ENCODE measurements at regions not wholly inside any gene's neighbourhood (a gene's known extent, or its start where the extent isn't known, plus 50 kb on each side); places are given as distances from the start of the nearest gene placed in this dataset.

DNA sequence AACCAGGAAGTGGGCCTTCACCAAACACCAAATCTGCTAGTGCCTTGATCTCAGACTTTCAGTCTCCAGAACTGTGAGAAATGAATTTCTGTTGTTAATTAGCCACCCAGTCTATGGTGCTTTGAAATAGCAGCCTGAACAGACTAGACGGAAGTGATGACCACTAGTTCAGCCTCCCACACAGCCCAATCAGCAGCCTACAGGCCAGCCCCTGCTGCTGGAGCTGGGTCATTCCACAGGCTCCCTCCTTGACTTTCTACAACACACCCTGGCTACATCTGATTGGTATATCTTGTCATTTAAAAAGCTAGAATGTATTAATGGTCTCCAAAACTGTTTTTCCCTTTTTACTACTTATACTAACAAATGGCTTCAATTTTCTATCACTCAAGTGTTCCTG, 277.2 kb upstream of the TAC1 start:
- no peaks in the 10 kb centered on the region for H3K27me3 ChIP-seq
- H3K27ac ChIP-seq = no peak overlapping the region
- TF ChIP-seq, protein P1, sequence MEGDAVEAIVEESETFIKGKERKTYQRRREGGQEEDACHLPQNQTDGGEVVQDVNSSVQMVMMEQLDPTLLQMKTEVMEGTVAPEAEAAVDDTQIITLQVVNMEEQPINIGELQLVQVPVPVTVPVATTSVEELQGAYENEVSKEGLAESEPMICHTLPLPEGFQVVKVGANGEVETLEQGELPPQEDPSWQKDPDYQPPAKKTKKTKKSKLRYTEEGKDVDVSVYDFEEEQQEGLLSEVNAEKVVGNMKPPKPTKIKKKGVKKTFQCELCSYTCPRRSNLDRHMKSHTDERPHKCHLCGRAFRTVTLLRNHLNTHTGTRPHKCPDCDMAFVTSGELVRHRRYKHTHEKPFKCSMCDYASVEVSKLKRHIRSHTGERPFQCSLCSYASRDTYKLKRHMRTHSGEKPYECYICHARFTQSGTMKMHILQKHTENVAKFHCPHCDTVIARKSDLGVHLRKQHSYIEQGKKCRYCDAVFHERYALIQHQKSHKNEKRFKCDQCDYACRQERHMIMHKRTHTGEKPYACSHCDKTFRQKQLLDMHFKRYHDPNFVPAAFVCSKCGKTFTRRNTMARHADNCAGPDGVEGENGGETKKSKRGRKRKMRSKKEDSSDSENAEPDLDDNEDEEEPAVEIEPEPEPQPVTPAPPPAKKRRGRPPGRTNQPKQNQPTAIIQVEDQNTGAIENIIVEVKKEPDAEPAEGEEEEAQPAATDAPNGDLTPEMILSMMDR (IDR thresholded peaks at IDR 0.05) = no peak
- DNase-seq = no peak
- no peak overlapping the region for H3K4me3 ChIP-seq
- H3K36me3 ChIP-seq = no peaks in the 10 kb centered on the region
- intact Hi-C loops (cut with DNase I) = no loop called here
- peaks cover 0 to 9% (median 0%) of the 10 kb centered on the region in 11 donors for H3K9me3 ChIP-seq
- WGBS, 2 donors = 67 to 68% methylated on average over 1 of the region's 1 CpG
- H3K4me1 ChIP-seq = no peaks in the 10 kb centered on the region
- ATAC-seq = no peak

DNA sequence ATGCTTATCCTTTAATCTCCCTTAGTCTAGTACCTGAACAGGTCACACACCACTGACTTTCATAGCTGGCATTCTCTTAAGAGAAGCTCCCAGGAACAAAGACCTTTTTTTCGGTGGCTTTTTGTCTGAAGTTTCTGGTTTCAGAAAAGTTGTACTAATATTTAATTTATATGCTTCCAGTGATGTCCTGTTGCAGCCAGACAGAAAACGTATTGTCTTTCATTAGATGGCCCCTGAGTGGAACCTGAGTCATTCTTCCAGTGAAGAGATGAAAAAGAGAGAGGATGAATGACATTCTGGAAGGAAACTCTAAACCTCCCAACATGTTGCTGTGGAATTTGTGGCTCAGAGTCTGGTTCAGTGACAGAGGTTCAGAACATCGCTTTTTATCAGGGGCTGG, 274.8 kb upstream of the TAC1 start:
- Histone ChIP-seq H3K4me3 (no peak overlapping the region), H3K36me3 (no peaks in the 10 kb centered on the region), H3K27ac (no peak overlapping the region), H3K9me3 (peaks cover 0 to 26% (median 7%) of the 10 kb centered on the region in 11 donors), H3K4me1 (no peaks in the 10 kb centered on the region), H3K27me3 (no peaks in the 10 kb centered on the region)
- DNase-seq = no peak
- WGBS, 2 donors = 57 to 76% methylated on average over 3 of the region's 3 CpGs
- intact Hi-C loops (cut with DNase I) = no loop called here
- TF ChIP-seq, protein P1 (IDR thresholded peaks at IDR 0.05) = no peak
- ATAC-seq = no peak

DNA sequence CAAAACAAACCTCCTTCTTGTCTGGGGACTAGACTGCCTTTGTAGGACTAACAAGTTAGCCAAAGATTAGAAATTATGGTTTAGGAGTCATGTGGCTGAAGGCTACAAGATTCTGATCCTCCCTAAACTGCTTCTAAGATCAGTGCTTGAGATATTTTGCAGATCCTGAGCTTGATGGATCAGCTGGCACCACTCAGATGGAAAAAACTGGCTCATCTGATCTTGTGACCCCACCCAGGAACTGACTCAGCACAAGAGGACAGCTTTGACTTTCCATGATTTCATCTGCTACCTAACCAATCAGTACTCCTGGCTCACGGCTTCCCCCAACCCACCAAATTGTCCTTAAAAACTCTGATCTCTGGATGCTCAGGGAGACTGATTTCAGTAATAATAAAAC, 271.5 kb upstream of the TAC1 start:
- Histone ChIP-seq H3K27ac (no peak overlapping the region), H3K4me3 (no peak overlapping the region), H3K4me1 (no peaks in the 10 kb centered on the region), H3K9me3 (peaks cover 0 to 33% (median 11%) of the 10 kb centered on the region in 11 donors), H3K36me3 (no peaks in the 10 kb centered on the region), H3K27me3 (no peaks in the 10 kb centered on the region)
- TF ChIP-seq, protein P1 (IDR thresholded peaks at IDR 0.05) = no peak
- no peak for ATAC-seq
- WGBS, 2 donors = 84 to 92% methylated on average over 1 of the region's 1 CpG
- intact Hi-C loops (cut with DNase I) = no loop called here
- no peak for DNase-seq

DNA sequence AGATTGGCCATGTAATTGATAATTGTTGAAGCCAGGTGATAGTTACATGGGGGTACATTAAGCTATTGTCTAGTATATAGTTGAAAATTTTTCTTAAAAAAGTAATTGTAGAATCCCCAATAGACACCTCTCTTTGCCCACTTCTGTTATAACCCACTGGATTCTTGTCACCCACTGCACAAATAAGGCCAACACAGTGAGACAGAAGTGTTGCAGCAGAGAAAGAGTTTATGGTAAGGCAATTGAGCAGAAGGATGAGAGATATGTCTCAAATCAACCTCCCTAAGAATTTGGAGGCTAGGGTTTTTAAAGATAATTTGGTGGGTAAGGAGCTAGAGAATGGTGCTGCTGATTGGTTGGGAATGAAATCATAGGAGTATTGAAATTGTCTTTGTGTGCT, 270.3 kb upstream of the TAC1 start:
- Histone ChIP-seq H3K27ac (no peak overlapping the region), H3K4me3 (no peak overlapping the region), H3K36me3 (no peaks in the 10 kb centered on the region), H3K27me3 (no peaks in the 10 kb centered on the region), H3K9me3 (peaks cover 0 to 33% (median 11%) of the 10 kb centered on the region in 11 donors), H3K4me1 (no peaks in the 10 kb centered on the region)
- no peak for DNase-seq
- ATAC-seq = no peak
- TF ChIP-seq, protein P1 (IDR thresholded peaks at IDR 0.05) = no peak
- intact Hi-C loops (cut with DNase I) = no loop called here

DNA sequence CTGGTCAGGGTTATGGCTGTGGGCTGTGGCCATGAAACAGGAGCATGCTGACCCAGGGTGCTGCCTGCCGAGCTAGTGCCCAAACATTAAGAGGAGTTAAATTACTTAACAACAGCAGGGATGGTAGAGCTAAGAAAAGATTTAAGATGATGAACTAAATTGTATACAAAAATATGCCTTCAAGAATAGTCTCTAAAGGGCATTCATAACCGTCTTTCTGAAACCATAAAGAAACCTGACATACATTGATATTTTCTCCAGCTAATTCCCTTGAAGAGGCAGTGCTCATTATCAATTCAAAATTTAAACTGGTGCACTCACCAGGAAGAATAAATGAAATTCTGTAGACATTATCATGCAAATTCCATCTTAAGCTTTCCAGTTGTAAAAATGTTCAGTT, 265.8 kb upstream of the TAC1 start:
- ATAC-seq (no peak), DNase-seq (no peak)
- 59 to 70% methylated on average over 2 of the region's 2 CpGs for WGBS, 2 donors
- H3K4me1 ChIP-seq = no peaks in the 10 kb centered on the region
- no peaks in the 10 kb centered on the region for H3K27me3 ChIP-seq
- intact Hi-C loops (cut with DNase I) = no loop called here
- no peaks in the 10 kb centered on the region for H3K36me3 ChIP-seq
- TF ChIP-seq, protein P1 (IDR thresholded peaks at IDR 0.05) = no peak
- H3K9me3 ChIP-seq = peaks cover 0 to 16% (median 9%) of the 10 kb centered on the region in 11 donors
- no peak overlapping the region for H3K27ac ChIP-seq
- H3K4me3 ChIP-seq = no peak overlapping the region
